ENCODE measurements at regions not wholly inside any gene's neighbourhood (a gene's known extent, or its start where the extent isn't known, plus 50 kb on each side); places are given as distances from the start of the nearest gene placed in this dataset.

GRCh38 chr4:55005910-55006309, 119.5 kb downstream of the KDR start:
- no peaks in the 10 kb centered on the region for H3K9me3 ChIP-seq (ENCODE audit: control insufficient read depth, low read length)
- H3K27me3 ChIP-seq (ENCODE audit: control insufficient read depth, insufficient read depth, low read length, poor library complexity, severe bottlenecking) = no peaks in the 10 kb centered on the region
- H3K9me3 Mint-ChIP-seq = no peaks in the 10 kb centered on the region
- H3K4me1 ChIP-seq (ENCODE audit: control insufficient read depth, insufficient read depth, low read length) = no peaks in the 10 kb centered on the region
- H3K36me3 Mint-ChIP-seq (ENCODE audit: low read depth) = no peaks in the 10 kb centered on the region
- no peak for TF ChIP-seq CTCF (conservative IDR thresholded peaks at IDR 0.05)
- no peaks in the 10 kb centered on the region for H3K27me3 Mint-ChIP-seq (ENCODE audit: insufficient read depth)
- no peak for DNase-seq
- 88 to 96% methylated on average over 2 of the region's 2 CpGs for WGBS, 2 experiments (ENCODE audit: insufficient coverage in 1 of 2, insufficient read length in 1 of 2)
- H3K4me3 ChIP-seq (ENCODE audit: low read length) = no peak overlapping the region
- H3K36me3 ChIP-seq (ENCODE audit: control insufficient read depth, insufficient read depth, low read length) = no peaks in the 10 kb centered on the region
- H3K9ac ChIP-seq (ENCODE audit: extremely low read depth, low read length, poor library complexity, severe bottlenecking) = no peak overlapping the region
- no peak overlapping the region for H3K4me3 Mint-ChIP-seq
- peaks cover 14% of the 10 kb centered on the region for H3K4me1 Mint-ChIP-seq
- no peak overlapping the region for H3K27ac ChIP-seq (ENCODE audit: low read depth, low read length)
- no peak overlapping the region for H3K27ac Mint-ChIP-seq

GRCh38 chr4:55004831-55005230, 120.6 kb downstream of the KDR start:
- peak; percentile 38 for TF ChIP-seq CTCF (conservative IDR thresholded peaks at IDR 0.05)
- Histone ChIP-seq H3K9ac (ENCODE audit: extremely low read depth, low read length, poor library complexity, severe bottlenecking) (no peak overlapping the region), H3K27me3 (ENCODE audit: control insufficient read depth, insufficient read depth, low read length, poor library complexity, severe bottlenecking) (no peaks in the 10 kb centered on the region), H3K4me1 (ENCODE audit: control insufficient read depth, insufficient read depth, low read length) (no peaks in the 10 kb centered on the region), H3K4me3 (ENCODE audit: low read length) (no peak overlapping the region), H3K9me3 (ENCODE audit: control insufficient read depth, low read length) (no peaks in the 10 kb centered on the region), H3K27ac (ENCODE audit: low read depth, low read length) (no peak overlapping the region), H3K36me3 (ENCODE audit: control insufficient read depth, insufficient read depth, low read length) (no peaks in the 10 kb centered on the region)
- DNase-seq = no peak
- H3K36me3 Mint-ChIP-seq (ENCODE audit: low read depth) = no peaks in the 10 kb centered on the region
- H3K27ac Mint-ChIP-seq = no peak overlapping the region
- H3K9me3 Mint-ChIP-seq = no peaks in the 10 kb centered on the region
- peaks cover 14% of the 10 kb centered on the region for H3K4me1 Mint-ChIP-seq
- WGBS, 2 experiments (ENCODE audit: insufficient coverage in 1 of 2, insufficient read length in 1 of 2) = 80% methylated on average over 1 of the region's 1 CpG; no CpG with 5 or more reads in 1 of the 2 experiments
- H3K4me3 Mint-ChIP-seq = no peak overlapping the region
- H3K27me3 Mint-ChIP-seq (ENCODE audit: insufficient read depth) = no peaks in the 10 kb centered on the region

GRCh38 chr4:55002431-55002830, 123.0 kb downstream of the KDR start:
- H3K36me3 Mint-ChIP-seq (ENCODE audit: low read depth) = no peaks in the 10 kb centered on the region
- Histone ChIP-seq H3K27me3 (ENCODE audit: control insufficient read depth, insufficient read depth, low read length, poor library complexity, severe bottlenecking) (no peaks in the 10 kb centered on the region), H3K9me3 (ENCODE audit: control insufficient read depth, low read length) (no peaks in the 10 kb centered on the region), H3K9ac (ENCODE audit: extremely low read depth, low read length, poor library complexity, severe bottlenecking) (no peak overlapping the region), H3K27ac (ENCODE audit: low read depth, low read length) (no peak overlapping the region), H3K36me3 (ENCODE audit: control insufficient read depth, insufficient read depth, low read length) (no peaks in the 10 kb centered on the region), H3K4me3 (ENCODE audit: low read length) (no peak overlapping the region), H3K4me1 (ENCODE audit: control insufficient read depth, insufficient read depth, low read length) (no peaks in the 10 kb centered on the region)
- H3K9me3 Mint-ChIP-seq = no peaks in the 10 kb centered on the region
- H3K27ac Mint-ChIP-seq = no peak overlapping the region
- TF ChIP-seq CTCF (conservative IDR thresholded peaks at IDR 0.05) = no peak
- H3K4me3 Mint-ChIP-seq = no peak overlapping the region
- peaks cover 14% of the 10 kb centered on the region for H3K4me1 Mint-ChIP-seq
- WGBS, 2 experiments (ENCODE audit: insufficient coverage in 1 of 2, insufficient read length in 1 of 2) = 87 to 100% methylated on average over 1 of the region's 1 CpG
- no peak for DNase-seq
- no peaks in the 10 kb centered on the region for H3K27me3 Mint-ChIP-seq (ENCODE audit: insufficient read depth)

Data from endodermal cell (in vitro differentiated cells).